Trophoblast cell (in vitro differentiated cells and primary cell): ENCODE measurements at regions not wholly inside any gene's neighbourhood (a gene's known extent, or its start where the extent isn't known, plus 50 kb on each side); places are given as distances from the start of the nearest gene placed in this dataset.

Experiments
- DNase-seq, 2 donors: peaks; one replicate each; pipeline ENCODE4 v3.0.0-alpha.2; 2016
- H2AFZ ChIP-seq: 2 replicates; pipeline ENCODE4 v1.6.1; 2013; ENCODE audit warnings: low read length, moderate library complexity, mild to moderate bottlenecking; ENCODE audit not compliant: insufficient read depth, poor library complexity
- H2AK5ac ChIP-seq: 2 replicates; pipeline ENCODE4 v1.6.1; 2013; ENCODE audit warnings: mild to moderate bottlenecking, low read length
- H2BK120ac ChIP-seq: 2 replicates; pipeline ENCODE4 v1.6.1; 2013; ENCODE audit warnings: low read length, mild to moderate bottlenecking, moderate library complexity; ENCODE audit not compliant: insufficient read depth, poor library complexity
- H2BK12ac ChIP-seq: 2 replicates; pipeline ENCODE4 v1.6.1; 2013; ENCODE audit warnings: mild to moderate bottlenecking, low read length, moderate library complexity
- H2BK5ac ChIP-seq: 2 replicates; pipeline ENCODE4 v1.6.1; 2013; ENCODE audit warnings: low read length, low read depth, moderate library complexity, mild to moderate bottlenecking; ENCODE audit not compliant: poor library complexity
- H3K14ac ChIP-seq: 2 replicates; pipeline ENCODE4 v1.6.1; 2013; ENCODE audit warnings: mild to moderate bottlenecking, low read length
- H3K18ac ChIP-seq: 2 replicates; pipeline ENCODE4 v1.6.1; 2013; ENCODE audit warnings: mild to moderate bottlenecking, low read length
- H3K23ac ChIP-seq: 2 replicates; pipeline ENCODE4 v1.6.1; 2013; ENCODE audit warnings: low read length
- H3K27ac ChIP-seq: 2 replicates; pipeline ENCODE4 v1.5.1; 2013; ENCODE audit warnings: low read depth, mild to moderate bottlenecking, inconsistent platforms, low read length, moderate library complexity
- H3K27me3 ChIP-seq: 2 replicates; pipeline ENCODE4 v1.6.1; 2013; ENCODE audit warnings: inconsistent platforms, mild to moderate bottlenecking, low read length, moderate library complexity; ENCODE audit not compliant: insufficient read depth
- H3K36me3 ChIP-seq, 2 experiments: 1 replicate in 1 of 2; 2 replicates in 1 of 2; pipeline ENCODE4 v1.6.1; 2013; ENCODE audit warnings: low read length in 2 of 2, mild to moderate bottlenecking in 2 of 2, moderate library complexity in 1 of 2; ENCODE audit not compliant: insufficient read depth in 2 of 2, control insufficient read depth in 1 of 2
- H3K4ac ChIP-seq: 2 replicates; pipeline ENCODE4 v1.6.1; 2013; ENCODE audit warnings: low read depth, mild to moderate bottlenecking, low read length, moderate library complexity
- H3K4me1 ChIP-seq, 2 experiments: 1 replicate in 1 of 2; 2 replicates in 1 of 2; pipeline ENCODE4 v1.6.1; 2013; ENCODE audit warnings: low read length in 2 of 2, mild to moderate bottlenecking in 2 of 2, moderate library complexity in 1 of 2; ENCODE audit not compliant: insufficient read depth in 2 of 2, control insufficient read depth in 1 of 2
- H3K4me2 ChIP-seq: 2 replicates; pipeline ENCODE4 v1.6.1; 2013; ENCODE audit warnings: inconsistent platforms, mild to moderate bottlenecking, low read length, moderate library complexity
- H3K4me3 ChIP-seq: 2 replicates; pipeline ENCODE4 v1.5.1; 2013; ENCODE audit warnings: mild to moderate bottlenecking, low read depth, low read length, inconsistent platforms
- H3K79me1 ChIP-seq: one replicate; pipeline ENCODE4 v1.6.1; 2013; ENCODE audit warnings: low read length
- H3K79me2 ChIP-seq: 2 replicates; pipeline ENCODE4 v1.6.1; 2013; ENCODE audit warnings: low read length, mild to moderate bottlenecking; ENCODE audit not compliant: control insufficient read depth, insufficient read depth, poor library complexity
- H3K9ac ChIP-seq: 2 replicates; pipeline ENCODE4 v1.6.1; 2013; ENCODE audit warnings: mild to moderate bottlenecking, low read length
- H3K9me3 ChIP-seq: 2 replicates; pipeline ENCODE4 v1.6.1; 2013; ENCODE audit warnings: low read depth, mild to moderate bottlenecking, control low read depth, inconsistent platforms, low read length; ENCODE audit not compliant: insufficient read depth
- H4K12ac ChIP-seq: 2 replicates; pipeline ENCODE4 v1.6.1; 2013; ENCODE audit warnings: low read depth, mild to moderate bottlenecking, low read length, moderate library complexity
- H4K8ac ChIP-seq: 2 replicates; pipeline ENCODE4 v1.6.1; 2013; ENCODE audit warnings: low read depth, mild to moderate bottlenecking, low read length, moderate library complexity
- H4K91ac ChIP-seq: one replicate; pipeline ENCODE4 v1.6.1; 2013; ENCODE audit warnings: low read depth, mild to moderate bottlenecking, low read length, moderate library complexity
- WGBS: extraction: QIAGEN DNeasy Blood & Tissue Kit; methylation state at CpG from one replicate; pipeline ENCODE4 v1.1.7; 2013; ENCODE audit warnings: missing lambda C conversion rate; ENCODE audit not compliant: insufficient read length, insufficient coverage; ENCODE audit errors: extremely low coverage; 5-methylcytosine and 5-hydroxymethylcytosine counted together

GRCh38 chr7:109318136-109318535, 748.5 kb downstream of the DNAJB9 start:
- Histone ChIP-seq H4K8ac (no peak overlapping the region), H3K36me3 (no peaks in the 10 kb centered on the region), H2BK5ac (no peak overlapping the region), H3K18ac (no peak overlapping the region), H2AFZ (no peak overlapping the region), H3K23ac (no peak overlapping the region), H2AK5ac (no peak overlapping the region), H3K9me3 (no peaks in the 10 kb centered on the region), H3K4me3 (no peak overlapping the region), H2BK12ac (no peak overlapping the region), H3K4me2 (no peak overlapping the region), H3K79me2 (no peaks in the 10 kb centered on the region), H3K27ac (no peak overlapping the region), H3K27me3 (no peaks in the 10 kb centered on the region), H4K91ac (no peak overlapping the region), H3K4me1 (no peaks in the 10 kb centered on the region), H3K14ac (no peak overlapping the region), H4K12ac (no peak overlapping the region), H3K9ac (no peak overlapping the region), H3K4ac (no peak overlapping the region), H3K79me1 (no peaks in the 10 kb centered on the region), H2BK120ac (no peak overlapping the region)
- DNase-seq, result no peak

- H4K12ac ChIP-seq, result no peak overlapping the region
- H4K91ac ChIP-seq, result no peak overlapping the region
- H2BK120ac ChIP-seq, result no peak overlapping the region
- no peak overlapping the region for H3K9ac ChIP-seq
- no peak overlapping the region for H2BK5ac ChIP-seq
- H3K14ac ChIP-seq, result no peak overlapping the region
- H2AK5ac ChIP-seq, result no peak overlapping the region
- no peak for DNase-seq
- no peak overlapping the region for H2AFZ ChIP-seq
- no peaks in the 10 kb centered on the region for H3K36me3 ChIP-seq
- no peaks in the 10 kb centered on the region for H3K9me3 ChIP-seq
- H3K4me1 ChIP-seq, result no peaks in the 10 kb centered on the region
- no CpG with 5 or more reads among the region's 2 CpGs for WGBS
- no peak overlapping the region for H3K27ac ChIP-seq
- no peak overlapping the region for H3K4me2 ChIP-seq
- H3K18ac ChIP-seq, result no peak overlapping the region
- H4K8ac ChIP-seq, result no peak overlapping the region
- no peaks in the 10 kb centered on the region for H3K79me1 ChIP-seq
- no peak overlapping the region for H3K23ac ChIP-seq
- no peak overlapping the region for H2BK12ac ChIP-seq
- no peaks in the 10 kb centered on the region for H3K27me3 ChIP-seq
- no peaks in the 10 kb centered on the region for H3K79me2 ChIP-seq
- no peak overlapping the region for H3K4me3 ChIP-seq
- H3K4ac ChIP-seq, result no peak overlapping the region
Observed at GRCh38 chr7:109322833-109323232, 753.2 kb downstream of the DNAJB9 start.

- DNase-seq, result no peak
- H3K27me3 ChIP-seq, result no peaks in the 10 kb centered on the region
- no peak overlapping the region for H3K14ac ChIP-seq
- no peak overlapping the region for H2BK120ac ChIP-seq
- H3K4me2 ChIP-seq, result no peak overlapping the region
- no peak overlapping the region for H3K23ac ChIP-seq
- H3K36me3 ChIP-seq, result no peaks in the 10 kb centered on the region
- H3K9ac ChIP-seq, result no peak overlapping the region
- H2AK5ac ChIP-seq, result no peak overlapping the region
- no peak overlapping the region for H3K18ac ChIP-seq
- H3K79me2 ChIP-seq, result no peaks in the 10 kb centered on the region
- H2AFZ ChIP-seq, result no peak overlapping the region
- no peak overlapping the region for H3K27ac ChIP-seq
- H4K12ac ChIP-seq, result no peak overlapping the region
- H4K91ac ChIP-seq, result no peak overlapping the region
- no peaks in the 10 kb centered on the region for H3K9me3 ChIP-seq
- H3K79me1 ChIP-seq, result no peaks in the 10 kb centered on the region
- H3K4ac ChIP-seq, result no peak overlapping the region
- no CpG with 5 or more reads among the region's 4 CpGs for WGBS
- no peak overlapping the region for H4K8ac ChIP-seq
- H2BK12ac ChIP-seq, result no peak overlapping the region
- no peak overlapping the region for H2BK5ac ChIP-seq
- H3K4me1 ChIP-seq, result no peaks in the 10 kb centered on the region
- H3K4me3 ChIP-seq, result no peak overlapping the region
Observed at GRCh38 chr7:109331423-109331822, 761.7 kb downstream of the DNAJB9 start.

- no peaks in the 10 kb centered on the region for H3K9me3 ChIP-seq
- DNase-seq, result no peak
- no peak overlapping the region for H3K23ac ChIP-seq
- H2BK5ac ChIP-seq, result no peak overlapping the region
- no CpG with 5 or more reads among the region's 3 CpGs for WGBS
- H4K12ac ChIP-seq, result no peak overlapping the region
- no peak overlapping the region for H3K4me2 ChIP-seq
- no peaks in the 10 kb centered on the region for H3K27me3 ChIP-seq
- H3K14ac ChIP-seq, result no peak overlapping the region
- no peak overlapping the region for H2BK120ac ChIP-seq
- no peak overlapping the region for H4K91ac ChIP-seq
- H3K4ac ChIP-seq, result no peak overlapping the region
- H2AK5ac ChIP-seq, result no peak overlapping the region
- no peak overlapping the region for H2BK12ac ChIP-seq
- no peaks in the 10 kb centered on the region for H3K79me2 ChIP-seq
- no peak overlapping the region for H3K27ac ChIP-seq
- no peaks in the 10 kb centered on the region for H3K36me3 ChIP-seq
- H3K18ac ChIP-seq, result no peak overlapping the region
- no peaks in the 10 kb centered on the region for H3K79me1 ChIP-seq
- no peaks in the 10 kb centered on the region for H3K4me1 ChIP-seq
- H4K8ac ChIP-seq, result no peak overlapping the region
- no peak overlapping the region for H3K4me3 ChIP-seq
- no peak overlapping the region for H3K9ac ChIP-seq
- H2AFZ ChIP-seq, result no peak overlapping the region
Observed at GRCh38 chr7:109335951-109336350, 766.3 kb downstream of the DNAJB9 start.

GRCh38 chr7:109336531-109336930, 766.9 kb downstream of the DNAJB9 start:
- H3K27ac ChIP-seq, result no peak overlapping the region
- no peak overlapping the region for H3K23ac ChIP-seq
- no peak overlapping the region for H2AK5ac ChIP-seq
- no peaks in the 10 kb centered on the region for H3K4me1 ChIP-seq
- no peak overlapping the region for H3K9ac ChIP-seq
- no peaks in the 10 kb centered on the region for H3K79me2 ChIP-seq
- H3K18ac ChIP-seq, result no peak overlapping the region
- no peaks in the 10 kb centered on the region for H3K36me3 ChIP-seq
- no peaks in the 10 kb centered on the region for H3K79me1 ChIP-seq
- H3K4me3 ChIP-seq, result no peak overlapping the region
- H3K14ac ChIP-seq, result no peak overlapping the region
- H3K27me3 ChIP-seq, result no peaks in the 10 kb centered on the region
- no peak overlapping the region for H2BK12ac ChIP-seq
- no peak overlapping the region for H2AFZ ChIP-seq
- H4K91ac ChIP-seq, result no peak overlapping the region
- H2BK5ac ChIP-seq, result no peak overlapping the region
- no peaks in the 10 kb centered on the region for H3K9me3 ChIP-seq
- no peak overlapping the region for H3K4me2 ChIP-seq
- DNase-seq, result no peak
- H3K4ac ChIP-seq, result no peak overlapping the region
- no peak overlapping the region for H4K12ac ChIP-seq
- H2BK120ac ChIP-seq, result no peak overlapping the region
- no peak overlapping the region for H4K8ac ChIP-seq
